Mesothelial cell of epicardium (in vitro differentiated cells): ENCODE measurements at regions not wholly inside any gene's neighbourhood (a gene's known extent, or its start where the extent isn't known, plus 50 kb on each side); places are given as distances from the start of the nearest gene placed in this dataset.

Experiments used
- DNase-seq, 2 experiments: peaks; one replicate each; pipeline ENCODE4 v3.0.0; 2021; ENCODE audit warnings: low spot score in 2 of 2; ENCODE audit not compliant: unreplicated experiment in 2 of 2
- H3K27ac Mint-ChIP-seq: 2 replicates; pipeline ENCODE4 v1.8.0; 2021; ENCODE audit warnings: mixed read lengths
- H3K27me3 Mint-ChIP-seq: 2 replicates; pipeline ENCODE4 v1.8.0; 2021; ENCODE audit warnings: low read depth, mixed read lengths
- H3K36me3 Mint-ChIP-seq: 2 replicates; pipeline ENCODE4 v1.8.0; 2021; ENCODE audit warnings: mixed read lengths
- H3K4me1 Mint-ChIP-seq: 2 replicates; pipeline ENCODE4 v1.8.0; 2021; ENCODE audit warnings: mixed read lengths
- H3K4me3 Mint-ChIP-seq: 2 replicates; pipeline ENCODE4 v1.8.0; 2021; ENCODE audit warnings: mild to moderate bottlenecking, moderate library complexity, mixed read lengths
- H3K9me3 Mint-ChIP-seq: 2 replicates; pipeline ENCODE4 v1.8.0; 2021; ENCODE audit warnings: mixed read lengths
- TF ChIP-seq, protein P1 (sequence below): fragments of 200-600 bp; sonication (generic); IDR thresholded peaks from one replicate; pipeline ENCODE4 v1.5.0; 2021; ENCODE audit warnings: antibody characterized with exemption; ENCODE audit not compliant: unreplicated experiment

DNA sequence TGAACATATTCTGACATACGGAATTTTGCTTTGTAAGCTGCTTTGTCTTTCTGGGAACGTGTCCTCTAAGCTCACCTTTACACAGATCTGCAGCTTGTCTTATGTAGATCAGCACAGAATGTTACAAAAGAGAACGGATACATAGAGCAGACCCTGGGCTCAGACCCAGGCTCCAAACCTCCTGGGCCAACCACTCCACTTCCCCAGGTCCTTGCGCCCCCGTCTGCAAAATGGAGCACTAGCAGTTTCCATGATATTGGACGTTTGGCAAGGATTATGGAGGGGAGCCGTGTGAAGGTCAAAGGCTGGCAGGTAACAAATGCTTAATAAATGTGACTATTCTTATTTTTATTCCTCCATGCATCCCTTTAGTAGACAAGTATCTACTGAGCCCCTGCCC is 358.4 kb downstream of the CTTN start:
- no peaks in the 10 kb centered on the region for H3K36me3 Mint-ChIP-seq
- H3K27me3 Mint-ChIP-seq, result peaks cover 9% of the 10 kb centered on the region
- no peak for DNase-seq
- H3K9me3 Mint-ChIP-seq, result peaks cover 9% of the 10 kb centered on the region
- no peak overlapping the region for H3K4me3 Mint-ChIP-seq
- TF ChIP-seq, protein P1, sequence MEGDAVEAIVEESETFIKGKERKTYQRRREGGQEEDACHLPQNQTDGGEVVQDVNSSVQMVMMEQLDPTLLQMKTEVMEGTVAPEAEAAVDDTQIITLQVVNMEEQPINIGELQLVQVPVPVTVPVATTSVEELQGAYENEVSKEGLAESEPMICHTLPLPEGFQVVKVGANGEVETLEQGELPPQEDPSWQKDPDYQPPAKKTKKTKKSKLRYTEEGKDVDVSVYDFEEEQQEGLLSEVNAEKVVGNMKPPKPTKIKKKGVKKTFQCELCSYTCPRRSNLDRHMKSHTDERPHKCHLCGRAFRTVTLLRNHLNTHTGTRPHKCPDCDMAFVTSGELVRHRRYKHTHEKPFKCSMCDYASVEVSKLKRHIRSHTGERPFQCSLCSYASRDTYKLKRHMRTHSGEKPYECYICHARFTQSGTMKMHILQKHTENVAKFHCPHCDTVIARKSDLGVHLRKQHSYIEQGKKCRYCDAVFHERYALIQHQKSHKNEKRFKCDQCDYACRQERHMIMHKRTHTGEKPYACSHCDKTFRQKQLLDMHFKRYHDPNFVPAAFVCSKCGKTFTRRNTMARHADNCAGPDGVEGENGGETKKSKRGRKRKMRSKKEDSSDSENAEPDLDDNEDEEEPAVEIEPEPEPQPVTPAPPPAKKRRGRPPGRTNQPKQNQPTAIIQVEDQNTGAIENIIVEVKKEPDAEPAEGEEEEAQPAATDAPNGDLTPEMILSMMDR, result no peak
- no peaks in the 10 kb centered on the region for H3K4me1 Mint-ChIP-seq
- no peak overlapping the region for H3K27ac Mint-ChIP-seq

DNA sequence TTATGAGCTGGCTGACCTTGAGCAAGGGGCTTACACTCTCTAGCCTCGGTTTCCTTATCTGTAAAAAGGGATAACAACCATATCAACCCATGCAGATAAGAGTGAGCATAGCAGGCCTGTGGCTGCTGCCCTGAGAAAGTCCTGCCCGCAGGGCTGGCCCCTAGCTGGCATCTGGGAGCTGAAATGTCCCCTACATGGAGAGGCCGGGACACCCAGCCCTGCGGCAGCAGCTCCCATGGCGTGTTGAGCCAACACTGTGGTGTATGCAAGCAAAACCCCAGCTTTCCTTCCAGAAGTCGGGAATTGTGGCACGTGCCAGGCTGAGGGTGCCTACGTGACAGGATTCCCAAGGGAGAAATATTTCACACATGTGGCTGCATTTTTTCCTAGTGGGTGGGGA is 358.9 kb downstream of the CTTN start:
- Mint-ChIP-seq H3K4me3 (no peak overlapping the region), H3K27ac (no peak overlapping the region), H3K36me3 (no peaks in the 10 kb centered on the region), H3K4me1 (no peaks in the 10 kb centered on the region), H3K27me3 (peaks cover 9% of the 10 kb centered on the region), H3K9me3 (peaks cover 4% of the 10 kb centered on the region)
- DNase-seq, result no peak
- TF ChIP-seq, protein P1, result no peak

DNA sequence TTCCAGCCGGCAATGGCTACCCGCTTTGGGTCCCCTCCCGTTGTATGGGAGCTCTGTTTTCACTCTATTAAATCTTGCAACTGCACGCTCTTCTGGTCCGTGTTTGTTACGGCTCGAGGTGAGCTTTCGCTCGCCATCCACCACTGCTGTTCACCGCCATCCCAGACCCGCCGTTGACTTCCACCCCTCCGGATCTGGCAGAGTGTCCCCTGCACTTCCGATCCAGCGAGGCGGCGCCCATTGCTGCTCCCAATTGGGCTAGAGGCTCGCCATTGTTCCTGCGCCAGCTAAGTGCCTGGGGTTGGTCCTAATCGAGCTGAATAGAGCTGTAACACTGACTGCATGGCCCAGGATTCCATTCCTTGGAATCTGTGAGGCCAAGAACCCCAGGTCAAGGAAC is 359.9 kb downstream of the CTTN start:
- Mint-ChIP-seq H3K27ac (no peak overlapping the region), H3K4me3 (no peak overlapping the region), H3K4me1 (no peaks in the 10 kb centered on the region), H3K9me3 (peaks cover 2% of the 10 kb centered on the region), H3K27me3 (peaks cover 9% of the 10 kb centered on the region), H3K36me3 (no peaks in the 10 kb centered on the region)
- DNase-seq, result no peak
- TF ChIP-seq, protein P1, result no peak

DNA sequence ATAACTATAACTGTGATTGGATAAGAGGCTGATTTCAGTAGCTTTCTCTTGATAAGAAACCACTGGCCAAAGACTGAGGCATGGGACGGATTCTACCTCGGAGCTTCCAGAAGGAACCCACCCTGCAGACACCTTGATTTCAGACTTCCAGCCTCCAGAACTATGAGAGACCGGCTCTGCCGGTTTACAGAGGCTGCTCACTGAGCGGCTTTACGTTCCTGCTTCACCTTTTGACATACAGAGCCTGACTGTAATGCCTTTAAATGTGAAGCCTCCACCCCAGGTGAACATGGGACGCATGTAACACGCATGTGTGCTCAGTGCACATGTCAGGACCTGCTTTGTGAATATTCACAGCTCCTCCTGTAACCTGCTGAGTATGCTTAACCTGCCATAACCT is 361.5 kb downstream of the CTTN start:
- Mint-ChIP-seq H3K27me3 (peaks cover 9% of the 10 kb centered on the region), H3K27ac (no peak overlapping the region), H3K36me3 (no peaks in the 10 kb centered on the region), H3K9me3 (no peaks in the 10 kb centered on the region), H3K4me1 (no peaks in the 10 kb centered on the region), H3K4me3 (no peak overlapping the region)
- DNase-seq, result no peak
- TF ChIP-seq, protein P1, result no peak

DNA sequence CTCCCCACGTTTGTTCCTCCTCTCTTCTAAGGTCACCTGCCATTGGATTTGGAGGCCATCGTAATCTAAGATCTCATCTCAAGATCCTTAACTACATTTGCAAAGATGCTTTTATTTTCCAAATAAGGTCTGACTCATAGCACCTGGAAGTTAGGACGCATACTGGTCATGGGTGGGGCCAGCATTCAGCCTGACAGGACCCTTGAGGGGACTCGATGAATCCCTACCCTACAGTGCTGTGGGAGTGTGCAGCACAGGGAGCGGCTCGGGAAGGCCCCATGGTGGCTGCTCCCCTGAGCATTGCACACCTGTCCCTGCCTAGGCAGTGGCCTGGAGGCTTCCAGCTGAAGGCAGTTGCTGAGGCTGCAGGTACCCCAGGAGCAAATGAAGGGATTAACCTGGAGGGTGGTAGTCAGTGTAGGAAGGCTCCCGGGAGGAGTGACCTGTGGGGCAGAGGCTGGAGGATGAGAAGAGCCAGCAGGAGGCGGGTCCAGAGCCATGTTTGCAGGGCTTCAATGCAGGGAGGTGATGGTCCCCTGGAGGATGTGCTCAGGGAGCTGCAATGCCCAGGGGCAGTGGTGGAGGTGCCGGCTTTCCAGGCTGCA is 362.2 kb downstream of the CTTN start:
- no peak overlapping the region for H3K27ac Mint-ChIP-seq
- TF ChIP-seq, protein P1, result no peak
- H3K36me3 Mint-ChIP-seq, result no peaks in the 10 kb centered on the region
- H3K27me3 Mint-ChIP-seq, result peaks cover 9% of the 10 kb centered on the region
- no peak for DNase-seq
- no peak overlapping the region for H3K4me3 Mint-ChIP-seq
- no peaks in the 10 kb centered on the region for H3K9me3 Mint-ChIP-seq
- H3K4me1 Mint-ChIP-seq, result no peaks in the 10 kb centered on the region
